Limb (tissue), 2 donors: ENCODE measurements at regions not wholly inside any gene's neighbourhood (a gene's known extent, or its start where the extent isn't known, plus 50 kb on each side); places are given as distances from the start of the nearest gene placed in this dataset.
"Not testable (repeated sequence)": the region's sequence is repeated elsewhere in the genome, so short reads cannot be mapped to it uniquely, and the experiment has no call there.

ENCODE experiments used
- DNase-seq, 2 donors: peaks; one replicate each; pipeline ENCODE4 v3.0.0-alpha.2; 2016; ENCODE audit errors: extremely low spot score in 2 of 2

GRCh38 chr12:74105434-74105833 lies 432.2 kb upstream of the ATXN7L3B start:
- DNase-seq: no peak

DNA sequence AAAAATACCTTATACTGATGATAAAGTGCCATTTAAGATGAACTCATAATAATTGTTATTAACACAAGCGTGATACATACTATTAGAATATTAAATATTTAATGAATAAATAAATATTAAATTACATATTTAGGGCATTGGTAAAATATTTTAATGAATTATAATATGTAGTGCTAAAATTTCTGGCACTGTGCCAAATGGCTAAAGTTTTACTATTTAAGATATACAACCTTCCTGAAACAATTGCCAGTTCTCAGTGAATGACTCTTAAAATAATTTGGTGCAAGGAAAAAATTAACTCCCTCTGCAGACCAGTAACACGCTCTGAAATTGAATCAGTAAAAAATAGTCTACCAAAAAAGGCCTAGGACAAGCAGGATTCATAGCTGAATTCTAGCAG lies 428.9 kb upstream of the ATXN7L3B start:
- DNase-seq: no peak

- peak in 1 of 2 donors; percentile 39 for DNase-seq
Measured at GRCh38 chr12:74111688-74112360, 425.8 kb upstream of the ATXN7L3B start.

GRCh38 chr12:74119811-74120362 lies 417.7 kb upstream of the ATXN7L3B start:
- no peak for DNase-seq

DNA sequence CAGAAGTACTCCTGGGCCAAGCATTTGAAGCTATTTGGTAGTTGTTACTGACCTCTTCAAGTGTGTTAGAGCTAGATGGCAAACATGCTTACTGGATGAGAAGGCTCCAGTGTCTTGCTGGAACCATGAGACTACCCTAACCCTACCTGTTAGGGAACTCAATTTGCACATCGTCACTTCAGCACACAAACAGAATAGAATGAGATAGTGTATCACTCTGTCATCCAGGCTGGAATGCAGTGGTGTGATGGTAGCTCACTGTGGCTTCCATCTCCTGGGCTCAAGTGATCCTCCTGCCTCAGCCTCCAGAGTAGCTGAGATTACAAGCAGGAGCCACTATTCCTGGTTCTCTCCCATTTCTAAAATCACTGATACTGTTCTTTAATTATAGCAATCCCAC lies 417.0 kb upstream of the ATXN7L3B start:
- no peak for DNase-seq

DNA sequence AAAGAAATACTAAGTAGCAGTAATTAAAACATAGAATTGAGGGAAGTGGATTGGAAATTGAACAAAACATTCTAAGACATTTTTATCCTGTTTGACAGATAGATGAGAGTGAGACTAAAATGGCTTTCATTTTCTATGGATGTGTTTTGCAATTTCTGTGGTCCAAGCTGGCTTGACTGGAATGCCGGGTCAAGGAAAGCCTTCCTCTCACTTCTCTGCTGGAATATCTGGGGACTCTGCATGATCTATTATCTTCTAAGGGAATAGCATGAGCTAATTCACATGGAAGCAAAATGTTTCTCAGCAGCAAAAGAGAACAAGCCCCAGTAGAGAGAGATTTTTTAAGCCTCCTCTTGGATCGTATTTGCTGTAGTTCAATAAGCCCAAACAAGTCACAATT lies 407.9 kb upstream of the ATXN7L3B start:
- DNase-seq: no peak

DNA sequence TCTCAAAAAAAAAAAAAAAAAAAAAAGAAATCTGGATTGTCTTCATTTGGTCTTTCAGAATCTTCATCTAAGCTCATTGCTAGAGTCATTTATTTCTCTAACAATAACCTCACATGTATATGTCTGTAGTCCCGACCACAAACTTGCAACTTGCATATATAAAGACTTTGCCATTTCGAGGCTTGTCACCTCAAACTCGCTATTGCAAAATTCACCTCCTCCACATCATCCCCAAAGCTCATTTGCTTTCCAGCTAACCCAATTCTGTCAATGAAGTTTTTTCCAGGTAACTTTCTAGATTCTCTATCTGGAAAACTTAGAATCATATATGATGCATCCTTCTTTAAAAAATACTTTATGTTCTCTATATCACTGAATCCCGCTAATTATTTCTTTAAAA lies 393.2 kb upstream of the ATXN7L3B start:
- DNase-seq: no peak

DNA sequence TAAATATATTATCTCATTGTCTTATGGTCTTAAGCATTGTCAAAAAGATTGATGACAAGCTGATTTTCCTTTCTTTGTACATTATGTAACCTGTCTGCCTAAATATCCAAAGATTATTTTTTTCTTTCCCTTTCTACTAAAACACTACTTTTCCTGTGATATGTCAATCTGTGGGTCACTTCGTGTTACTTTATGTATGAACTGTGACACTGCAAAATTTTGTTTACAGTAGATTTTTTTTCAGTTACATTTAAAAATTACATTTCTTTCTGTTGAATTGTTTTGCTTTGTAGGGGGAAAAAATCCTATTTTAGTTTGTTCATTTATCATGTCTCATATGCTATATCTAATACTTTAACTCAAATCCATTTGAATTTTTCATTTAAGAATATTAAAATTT lies 392.3 kb upstream of the ATXN7L3B start:
- no peak for DNase-seq

- no peak for DNase-seq
Measured at GRCh38 chr12:74148849-74149248, 388.8 kb upstream of the ATXN7L3B start.

DNA sequence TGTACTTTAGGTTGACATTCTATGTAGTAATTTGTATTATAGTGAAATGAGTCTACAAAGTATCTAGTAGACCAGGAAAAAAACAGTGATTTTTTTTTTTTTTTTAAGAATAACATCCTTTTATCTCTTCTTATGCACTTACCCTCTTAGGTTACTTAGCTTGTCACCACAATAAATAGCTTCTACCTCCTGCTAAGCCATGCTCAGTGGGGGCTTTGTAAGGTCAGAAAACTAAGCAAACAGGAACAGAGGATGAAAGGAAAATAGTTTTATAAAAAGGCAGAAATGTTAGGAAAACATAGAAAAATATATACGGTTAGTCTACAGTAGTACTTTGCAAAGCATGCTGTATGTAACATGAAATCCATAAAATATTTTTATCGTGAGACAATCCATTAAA lies 385.3 kb upstream of the ATXN7L3B start:
- no peak for DNase-seq

GRCh38 chr12:74166096-74166495 lies 371.5 kb upstream of the ATXN7L3B start:
- DNase-seq: no peak

DNA sequence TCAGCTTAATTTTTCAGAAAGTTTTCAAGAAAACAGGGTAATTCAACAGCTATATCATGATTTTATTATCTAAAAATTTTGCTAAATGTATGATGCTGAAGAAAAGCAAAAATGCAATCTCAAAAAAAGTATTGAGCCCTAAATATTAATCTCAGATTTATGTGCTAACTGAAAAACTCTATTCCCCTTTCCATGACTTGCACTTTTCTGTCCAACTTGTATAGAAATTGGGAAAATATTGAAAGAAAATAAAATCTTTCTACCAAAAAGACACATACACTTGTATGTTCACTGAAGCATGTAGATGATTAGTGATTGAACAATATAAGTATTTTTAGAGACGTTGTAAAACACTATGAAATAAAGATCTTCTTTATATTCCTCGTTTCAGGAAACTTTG lies 368.0 kb upstream of the ATXN7L3B start:
- no peak for DNase-seq

GRCh38 chr12:74170645-74171477 lies 366.8 kb upstream of the ATXN7L3B start:
- DNase-seq: no peak

- DNase-seq: no peak
Measured at GRCh38 chr12:74171478-74171909, 366.1 kb upstream of the ATXN7L3B start.

- not testable (repeated sequence) for DNase-seq
Measured at GRCh38 chr12:74174961-74175360, 362.7 kb upstream of the ATXN7L3B start.

- DNase-seq: no peak
Measured at GRCh38 chr12:74185360-74185759, 352.3 kb upstream of the ATXN7L3B start.

DNA sequence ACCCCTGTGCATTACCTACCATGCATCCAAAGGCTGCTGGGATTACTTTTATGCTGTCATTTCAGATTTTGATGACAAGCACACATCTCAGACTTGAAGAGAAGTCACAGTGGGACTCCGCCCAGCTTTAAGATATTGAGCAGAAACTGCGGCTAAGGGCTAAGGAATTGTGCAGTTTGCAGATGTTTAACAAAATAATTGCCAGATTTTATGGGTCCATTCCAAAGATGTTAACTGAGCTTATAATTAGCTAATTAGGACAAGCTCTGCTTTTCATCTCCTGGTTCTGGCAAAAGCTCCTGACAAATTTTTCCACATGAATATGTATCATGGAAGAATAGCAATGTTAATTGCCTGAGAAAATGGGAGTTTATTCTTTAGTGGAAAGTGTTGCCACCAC lies 344.4 kb upstream of the ATXN7L3B start:
- no peak for DNase-seq

DNA sequence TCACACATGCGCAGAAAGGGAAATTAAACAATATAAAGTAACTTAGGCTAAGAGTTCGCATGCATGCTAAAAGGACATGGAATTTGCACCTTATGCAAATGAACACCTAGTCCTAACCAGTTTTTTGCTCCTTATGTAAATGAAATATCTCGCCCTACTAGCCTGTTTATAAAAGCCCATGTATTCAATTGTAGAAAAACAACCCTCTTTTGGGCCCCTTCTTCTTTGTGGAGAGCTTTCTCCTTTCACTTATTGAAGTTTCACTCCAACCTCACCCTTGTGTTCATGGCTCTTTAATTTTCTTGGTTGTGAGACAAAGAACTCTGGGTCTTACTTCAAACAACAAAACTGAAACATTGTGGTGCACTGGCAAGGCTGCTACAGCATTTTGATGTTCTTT lies 333.4 kb upstream of the ATXN7L3B start:
- no peak for DNase-seq

GRCh38 chr12:74227846-74228545 lies 309.6 kb upstream of the ATXN7L3B start:
- no peak for DNase-seq

GRCh38 chr12:74229671-74230070 lies 308.0 kb upstream of the ATXN7L3B start:
- DNase-seq: no peak

DNA sequence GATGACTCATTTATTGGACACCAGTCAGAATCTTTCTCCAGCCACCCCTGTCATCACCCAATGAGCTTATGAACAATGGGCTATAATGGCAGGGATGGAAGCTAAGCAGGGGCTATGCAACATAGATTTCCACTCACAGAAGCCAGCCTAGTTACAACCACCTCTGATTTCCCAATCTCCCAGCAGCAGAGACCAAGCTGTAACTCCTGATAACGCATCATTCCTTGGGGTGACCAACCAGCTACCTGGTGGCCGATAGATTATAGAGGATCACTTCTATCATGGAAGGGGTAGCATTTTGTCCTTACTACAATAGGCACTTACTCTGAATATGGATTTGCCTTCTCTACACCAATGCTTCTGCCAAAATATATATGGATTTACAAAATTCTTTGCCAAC lies 302.3 kb upstream of the ATXN7L3B start:
- DNase-seq: no peak

GRCh38 chr12:74241341-74241740 lies 296.3 kb upstream of the ATXN7L3B start:
- no peak for DNase-seq
